ENCODE measurements at regions not wholly inside any gene's neighbourhood (a gene's known extent, or its start where the extent isn't known, plus 50 kb on each side); places are given as distances from the start of the nearest gene placed in this dataset.

- no peak for TF ChIP-seq SCMH1 (CRISPR knock-in tag; IDR thresholded peaks at IDR 0.05; ENCODE audit: borderline replicate concordance)
- no peak for TF ChIP-seq HBP1 (CRISPR knock-in tag; IDR thresholded peaks at IDR 0.05; ENCODE audit: low read depth)
- TF ChIP-seq SP140L (CRISPR knock-in tag; IDR thresholded peaks at IDR 0.05; ENCODE audit: borderline replicate concordance): no peak
Observed at GRCh38 chr4:108276690-108277089, 108.0 kb upstream of the LEF1 start (continued).

DNA sequence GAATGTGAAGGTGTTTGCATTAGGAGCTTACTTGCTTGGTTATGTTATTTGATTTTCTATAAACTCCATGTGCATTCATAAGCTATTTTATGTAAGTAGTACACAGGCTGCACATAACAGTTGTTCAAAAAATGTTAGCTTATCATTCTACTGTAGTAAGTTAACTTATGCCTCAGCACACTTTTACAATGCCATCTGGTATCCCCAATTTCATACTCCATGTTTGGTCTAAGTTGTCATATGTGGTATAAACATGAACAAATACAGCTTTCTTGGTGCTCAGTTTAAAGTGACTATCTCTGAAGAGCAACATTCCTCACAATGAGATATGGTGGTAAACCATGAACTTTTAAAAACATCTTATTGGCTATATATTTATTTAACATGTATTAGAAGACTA is 104.3 kb upstream of the LEF1 start:
- no peak overlapping the region for H3K4me3 ChIP-seq (replicated peaks in 1 of 3; ENCODE audit: insufficient read depth in 1 of 3, low read depth in 2 of 3, low read length in 3 of 3)
- ATAC-seq (no peak), FAIRE-seq (no peak), DNase-seq (ENCODE audit: low spot score) (no peak)
- no peak overlapping the region for H3K9ac ChIP-seq (ENCODE audit: insufficient read depth, low read depth, low read length)
- POLR2A ChIA-PET: no interaction called here
- intact Hi-C loops (cut with micrococcal nuclease; ENCODE audit: unreplicated experiment): no loop called here
- no peak overlapping the region for H2AFZ ChIP-seq (ENCODE audit: low read length)
- H4K20me1 ChIP-seq (ENCODE audit: insufficient read depth, low read length): no peaks in the 10 kb centered on the region
- H3K27ac ChIP-seq (ENCODE audit: extremely low read length, insufficient read depth, low read length): no peak overlapping the region
- H3K4me1 ChIP-seq (ENCODE audit: insufficient read depth, low read length): no peaks in the 10 kb centered on the region
- no TSS peak for BruUV-seq (replicated peaks)
- H3K79me2 ChIP-seq (ENCODE audit: insufficient read depth, low read length): no peaks in the 10 kb centered on the region
- no peak overlapping the region for H3K4me2 ChIP-seq (ENCODE audit: low read depth, low read length)
- in situ Hi-C loops (cut with HindIII; ENCODE audit: extremely low pct_ligation_motif_present, low pct_unique_long_range_greater_than_20kb): no loop called here
- CTCF ChIA-PET (ENCODE audit: low intra/inter-chr PET ratio, low total read pairs): no interaction called here
- H3K27me3 ChIP-seq (ENCODE audit: control insufficient read depth in 1 of 2, insufficient read depth in 2 of 2, low read length in 2 of 2): no peaks in the 10 kb centered on the region; a peak in 1 of 5 replicates
- H3K9me3 ChIP-seq (ENCODE audit: low read length): no peaks in the 10 kb centered on the region
- no peaks in the 10 kb centered on the region for H3K36me3 ChIP-seq (replicated peaks in 1 of 2; ENCODE audit: control insufficient read depth in 1 of 2, insufficient read depth in 2 of 2, low read length in 2 of 2)
- TF ChIP-seq, protein P1, sequence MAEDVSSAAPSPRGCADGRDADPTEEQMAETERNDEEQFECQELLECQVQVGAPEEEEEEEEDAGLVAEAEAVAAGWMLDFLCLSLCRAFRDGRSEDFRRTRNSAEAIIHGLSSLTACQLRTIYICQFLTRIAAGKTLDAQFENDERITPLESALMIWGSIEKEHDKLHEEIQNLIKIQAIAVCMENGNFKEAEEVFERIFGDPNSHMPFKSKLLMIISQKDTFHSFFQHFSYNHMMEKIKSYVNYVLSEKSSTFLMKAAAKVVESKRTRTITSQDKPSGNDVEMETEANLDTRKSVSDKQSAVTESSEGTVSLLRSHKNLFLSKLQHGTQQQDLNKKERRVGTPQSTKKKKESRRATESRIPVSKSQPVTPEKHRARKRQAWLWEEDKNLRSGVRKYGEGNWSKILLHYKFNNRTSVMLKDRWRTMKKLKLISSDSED (CRISPR knock-in tag; IDR thresholded peaks at IDR 0.05): no peak
- TF ChIP-seq ZNF232 (CRISPR knock-in tag; IDR thresholded peaks at IDR 0.05; ENCODE audit: borderline replicate concordance): no peak
- TF ChIP-seq ARHGAP35 (CRISPR knock-in tag; IDR thresholded peaks at IDR 0.05; ENCODE audit: borderline replicate concordance): no peak
- TF ChIP-seq ZNF17 (CRISPR knock-in tag; IDR thresholded peaks at IDR 0.05): no peak
- TF ChIP-seq GFI1 (CRISPR knock-in tag; IDR thresholded peaks at IDR 0.05; ENCODE audit: borderline replicate concordance): no peak
- no peak for TF ChIP-seq MXD1 (CRISPR knock-in tag; IDR thresholded peaks at IDR 0.05)
- TF ChIP-seq, protein P2, sequence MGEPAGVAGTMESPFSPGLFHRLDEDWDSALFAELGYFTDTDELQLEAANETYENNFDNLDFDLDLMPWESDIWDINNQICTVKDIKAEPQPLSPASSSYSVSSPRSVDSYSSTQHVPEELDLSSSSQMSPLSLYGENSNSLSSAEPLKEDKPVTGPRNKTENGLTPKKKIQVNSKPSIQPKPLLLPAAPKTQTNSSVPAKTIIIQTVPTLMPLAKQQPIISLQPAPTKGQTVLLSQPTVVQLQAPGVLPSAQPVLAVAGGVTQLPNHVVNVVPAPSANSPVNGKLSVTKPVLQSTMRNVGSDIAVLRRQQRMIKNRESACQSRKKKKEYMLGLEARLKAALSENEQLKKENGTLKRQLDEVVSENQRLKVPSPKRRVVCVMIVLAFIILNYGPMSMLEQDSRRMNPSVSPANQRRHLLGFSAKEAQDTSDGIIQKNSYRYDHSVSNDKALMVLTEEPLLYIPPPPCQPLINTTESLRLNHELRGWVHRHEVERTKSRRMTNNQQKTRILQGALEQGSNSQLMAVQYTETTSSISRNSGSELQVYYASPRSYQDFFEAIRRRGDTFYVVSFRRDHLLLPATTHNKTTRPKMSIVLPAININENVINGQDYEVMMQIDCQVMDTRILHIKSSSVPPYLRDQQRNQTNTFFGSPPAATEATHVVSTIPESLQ (CRISPR knock-in tag; conservative IDR thresholded peaks at IDR 0.05): no peak
- no peak for TF ChIP-seq KDM5A (IDR thresholded peaks at IDR 0.05; ENCODE audit: borderline replicate concordance, low read length)
- no peak for TF ChIP-seq HHEX (CRISPR knock-in tag; IDR thresholded peaks at IDR 0.05)
- no peak for TF ChIP-seq ZNF550 (CRISPR knock-in tag; IDR thresholded peaks at IDR 0.05; ENCODE audit: borderline replicate concordance)
- no peak for TF ChIP-seq HCFC1 (IDR thresholded peaks at IDR 0.05; ENCODE audit: low read depth, low read length)
- no peak for TF ChIP-seq ZNF451 (CRISPR knock-in tag; IDR thresholded peaks at IDR 0.05)
- no peak for TF ChIP-seq ATF4 (CRISPR knock-in tag; IDR thresholded peaks at IDR 0.05)
- TF ChIP-seq, protein P3, sequence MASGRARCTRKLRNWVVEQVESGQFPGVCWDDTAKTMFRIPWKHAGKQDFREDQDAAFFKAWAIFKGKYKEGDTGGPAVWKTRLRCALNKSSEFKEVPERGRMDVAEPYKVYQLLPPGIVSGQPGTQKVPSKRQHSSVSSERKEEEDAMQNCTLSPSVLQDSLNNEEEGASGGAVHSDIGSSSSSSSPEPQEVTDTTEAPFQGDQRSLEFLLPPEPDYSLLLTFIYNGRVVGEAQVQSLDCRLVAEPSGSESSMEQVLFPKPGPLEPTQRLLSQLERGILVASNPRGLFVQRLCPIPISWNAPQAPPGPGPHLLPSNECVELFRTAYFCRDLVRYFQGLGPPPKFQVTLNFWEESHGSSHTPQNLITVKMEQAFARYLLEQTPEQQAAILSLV (CRISPR knock-in tag; IDR thresholded peaks at IDR 0.05; ENCODE audit: borderline replicate concordance): no peak
- no peak for TF ChIP-seq NCOA2 (CRISPR knock-in tag; IDR thresholded peaks at IDR 0.05)
